Right lobe of liver (tissue), 4 donors: ENCODE measurements at regions not wholly inside any gene's neighbourhood (a gene's known extent, or its start where the extent isn't known, plus 50 kb on each side); places are given as distances from the start of the nearest gene placed in this dataset.

Experiments used
- POLR2A ChIP-seq: fragments of 450-650 bp; IDR thresholded peaks from one replicate; pipeline ENCODE4 v1.6.1; 2017; ENCODE audit warnings: antibody characterized with exemption, mild to moderate bottlenecking
- TF ChIP-seq, protein P1 (sequence below), 4 donors: fragments of 200-600 bp in 3 of 4; fragments of 450-650 bp in 1 of 4; IDR thresholded peaks; one replicate each; pipeline versions ENCODE4 v1.5.1 to v1.8.0; 2016 to 2022; ENCODE audit warnings: antibody characterized with exemption in 4 of 4, mild to moderate bottlenecking in 2 of 4
- donor health status: DM: no; HTN: no; CAD: no.
- donor health status: DM: no; HTN: no; CAD: no.
- donor health status: DM: no; HTN: yes; CAD: no.

DNA sequence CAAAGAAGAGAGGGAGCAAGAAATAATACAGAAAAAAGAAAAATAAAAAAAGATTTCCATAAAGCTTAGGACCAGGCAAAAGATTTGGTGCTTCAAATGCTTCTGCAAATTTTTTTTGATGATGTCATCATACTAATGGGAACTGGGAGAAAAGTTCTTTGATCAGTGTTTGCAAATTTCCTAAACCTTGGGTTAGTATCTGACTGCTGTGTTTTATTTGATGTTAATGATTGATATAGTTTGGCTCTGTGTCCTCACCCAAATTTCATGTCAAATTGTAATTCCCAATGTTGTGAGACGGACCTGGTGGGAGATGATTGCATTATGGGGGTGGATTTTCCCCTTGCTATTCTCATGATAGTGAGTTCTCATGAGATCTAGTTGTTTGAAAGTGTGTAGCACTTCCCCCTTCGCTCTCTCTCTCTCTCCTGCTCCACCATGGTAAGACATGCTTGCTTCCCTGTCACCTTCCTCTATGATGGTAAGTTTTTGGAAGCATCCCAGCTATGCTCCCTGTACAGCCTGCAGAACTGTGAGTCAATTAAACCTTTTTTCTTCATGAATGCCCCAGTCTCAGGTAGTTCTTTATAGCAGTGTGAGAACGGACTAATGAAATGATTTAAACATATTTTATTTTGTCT is 72.6 kb downstream of the TMEM100 start:
- no peak for TF ChIP-seq POLR2A
- TF ChIP-seq, protein P1, sequence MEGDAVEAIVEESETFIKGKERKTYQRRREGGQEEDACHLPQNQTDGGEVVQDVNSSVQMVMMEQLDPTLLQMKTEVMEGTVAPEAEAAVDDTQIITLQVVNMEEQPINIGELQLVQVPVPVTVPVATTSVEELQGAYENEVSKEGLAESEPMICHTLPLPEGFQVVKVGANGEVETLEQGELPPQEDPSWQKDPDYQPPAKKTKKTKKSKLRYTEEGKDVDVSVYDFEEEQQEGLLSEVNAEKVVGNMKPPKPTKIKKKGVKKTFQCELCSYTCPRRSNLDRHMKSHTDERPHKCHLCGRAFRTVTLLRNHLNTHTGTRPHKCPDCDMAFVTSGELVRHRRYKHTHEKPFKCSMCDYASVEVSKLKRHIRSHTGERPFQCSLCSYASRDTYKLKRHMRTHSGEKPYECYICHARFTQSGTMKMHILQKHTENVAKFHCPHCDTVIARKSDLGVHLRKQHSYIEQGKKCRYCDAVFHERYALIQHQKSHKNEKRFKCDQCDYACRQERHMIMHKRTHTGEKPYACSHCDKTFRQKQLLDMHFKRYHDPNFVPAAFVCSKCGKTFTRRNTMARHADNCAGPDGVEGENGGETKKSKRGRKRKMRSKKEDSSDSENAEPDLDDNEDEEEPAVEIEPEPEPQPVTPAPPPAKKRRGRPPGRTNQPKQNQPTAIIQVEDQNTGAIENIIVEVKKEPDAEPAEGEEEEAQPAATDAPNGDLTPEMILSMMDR (IDR thresholded peaks at IDR 0.05), result no peak
